Neural progenitor cell (in vitro differentiated cells): ENCODE measurements at regions not wholly inside any gene's neighbourhood (a gene's known extent, or its start where the extent isn't known, plus 50 kb on each side); places are given as distances from the start of the nearest gene placed in this dataset.

Experiments
- EZH2phosphoT487 ChIP-seq: fragments of 200-600 bp; sonication (generic); IDR thresholded peaks from 2 replicates; pipeline ENCODE4 v1.6.1; 2017; ENCODE audit warnings: antibody characterized with exemption
- TF ChIP-seq, protein P1 (sequence below): fragments of 200-600 bp; sonication (generic); IDR thresholded peaks from 2 replicates; pipeline ENCODE4 v1.5.1; 2017; ENCODE audit warnings: antibody characterized with exemption, mild to moderate bottlenecking

DNA sequence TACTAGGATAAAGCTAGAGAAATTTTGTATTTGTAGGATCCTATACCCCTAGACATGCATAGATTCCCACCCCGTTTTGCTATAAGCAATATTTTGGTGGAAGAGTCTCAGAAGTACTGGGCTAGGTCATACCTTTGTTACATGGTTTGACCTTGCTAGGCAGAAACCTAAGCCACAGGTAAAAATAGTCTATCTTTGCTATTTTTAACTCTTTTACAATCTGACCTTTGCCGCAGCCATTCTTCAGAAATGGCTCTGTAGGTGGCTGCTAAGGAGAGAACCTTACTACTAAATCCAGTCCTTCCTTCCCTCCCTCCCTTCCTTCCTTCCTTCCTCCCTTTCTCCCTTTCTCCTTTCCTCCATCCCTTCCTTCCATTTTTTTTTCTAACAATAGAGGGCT lies 242.9 kb upstream of the SEL1L start:
- TF ChIP-seq, protein P1, sequence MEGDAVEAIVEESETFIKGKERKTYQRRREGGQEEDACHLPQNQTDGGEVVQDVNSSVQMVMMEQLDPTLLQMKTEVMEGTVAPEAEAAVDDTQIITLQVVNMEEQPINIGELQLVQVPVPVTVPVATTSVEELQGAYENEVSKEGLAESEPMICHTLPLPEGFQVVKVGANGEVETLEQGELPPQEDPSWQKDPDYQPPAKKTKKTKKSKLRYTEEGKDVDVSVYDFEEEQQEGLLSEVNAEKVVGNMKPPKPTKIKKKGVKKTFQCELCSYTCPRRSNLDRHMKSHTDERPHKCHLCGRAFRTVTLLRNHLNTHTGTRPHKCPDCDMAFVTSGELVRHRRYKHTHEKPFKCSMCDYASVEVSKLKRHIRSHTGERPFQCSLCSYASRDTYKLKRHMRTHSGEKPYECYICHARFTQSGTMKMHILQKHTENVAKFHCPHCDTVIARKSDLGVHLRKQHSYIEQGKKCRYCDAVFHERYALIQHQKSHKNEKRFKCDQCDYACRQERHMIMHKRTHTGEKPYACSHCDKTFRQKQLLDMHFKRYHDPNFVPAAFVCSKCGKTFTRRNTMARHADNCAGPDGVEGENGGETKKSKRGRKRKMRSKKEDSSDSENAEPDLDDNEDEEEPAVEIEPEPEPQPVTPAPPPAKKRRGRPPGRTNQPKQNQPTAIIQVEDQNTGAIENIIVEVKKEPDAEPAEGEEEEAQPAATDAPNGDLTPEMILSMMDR, result no peak
- no peak for TF ChIP-seq EZH2phosphoT487
